ENCODE measurements at regions not wholly inside any gene's neighbourhood (a gene's known extent, or its start where the extent isn't known, plus 50 kb on each side); places are given as distances from the start of the nearest gene placed in this dataset.

- no peak for DNase-seq
Observed at GRCh38 chr3:150215616-150216015, 192.5 kb upstream of the TSC22D2 start.

- no peak for DNase-seq
Observed at GRCh38 chr3:150213577-150213976, 194.5 kb upstream of the TSC22D2 start.

- DNase-seq: no peak
Observed at GRCh38 chr3:150210461-150211110, 197.5 kb upstream of the TSC22D2 start.

DNA sequence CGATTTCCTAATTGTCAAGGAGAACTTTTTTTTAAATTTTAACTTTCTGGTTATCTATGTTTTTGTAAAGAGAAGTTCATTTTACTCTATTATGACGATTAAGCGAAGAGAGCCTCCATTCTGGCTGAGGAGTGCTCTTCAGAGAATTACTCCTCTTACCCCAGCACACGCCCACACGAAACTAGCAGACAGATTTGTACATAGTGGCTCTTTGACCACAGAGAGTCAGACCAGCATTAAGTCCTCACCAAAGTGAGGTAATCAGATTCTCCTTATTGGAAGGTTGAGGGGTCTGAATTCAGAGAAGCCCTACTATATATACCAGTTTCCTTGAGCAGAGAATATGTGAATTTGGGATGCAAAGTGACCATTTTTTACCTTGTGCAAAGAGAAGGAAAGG, 204.8 kb upstream of the TSC22D2 start:
- DNase-seq: no peak

DNA sequence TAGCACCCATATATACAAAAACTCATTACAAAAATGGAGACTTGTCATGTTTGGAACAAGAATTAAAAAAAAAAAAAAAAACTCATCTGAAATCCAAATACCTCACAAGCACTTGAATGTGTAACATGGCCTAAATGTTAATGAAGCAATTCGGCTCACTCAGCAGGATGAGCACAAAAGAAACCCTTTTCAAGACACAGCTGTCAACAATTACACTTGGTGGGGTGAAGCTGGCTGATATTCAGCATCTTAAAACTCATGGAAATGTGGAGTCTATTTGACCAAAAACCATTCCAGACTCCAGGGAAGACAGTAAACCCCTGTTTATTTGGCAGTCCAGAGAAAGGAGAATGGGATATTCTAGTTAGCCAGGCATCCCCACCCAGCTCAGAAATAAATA, 205.4 kb upstream of the TSC22D2 start:
- DNase-seq: peak in 1 of 2 donors; percentile 26

- DNase-seq: no peak
Observed at GRCh38 chr3:150194957-150195356, 213.1 kb upstream of the TSC22D2 start.

DNA sequence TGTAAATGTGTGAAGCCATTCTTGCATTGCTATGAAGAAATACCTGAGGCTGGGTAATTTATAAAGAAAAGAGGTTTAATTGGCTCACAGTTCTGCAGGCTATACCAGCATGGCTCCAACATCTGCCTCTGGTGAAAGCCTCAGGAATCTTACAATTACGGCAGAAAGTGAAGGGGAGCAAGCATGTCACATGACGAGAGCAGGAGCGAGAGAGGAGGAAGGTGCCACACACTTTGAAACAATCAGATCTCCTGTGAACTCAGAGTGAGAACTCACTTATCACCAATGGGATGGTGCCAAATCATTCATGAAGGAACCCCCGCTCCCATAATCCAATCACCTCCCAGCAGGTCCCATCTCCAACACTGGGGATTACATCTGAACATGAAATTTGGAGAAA, 213.6 kb upstream of the TSC22D2 start:
- no peak for DNase-seq

GRCh38 chr3:150184426-150185071, 213.9 kb upstream of the PFN2 start:
- no peak for DNase-seq

GRCh38 chr3:150183678-150184425, 213.2 kb upstream of the PFN2 start:
- DNase-seq: peak; percentile 76 to 89

DNA sequence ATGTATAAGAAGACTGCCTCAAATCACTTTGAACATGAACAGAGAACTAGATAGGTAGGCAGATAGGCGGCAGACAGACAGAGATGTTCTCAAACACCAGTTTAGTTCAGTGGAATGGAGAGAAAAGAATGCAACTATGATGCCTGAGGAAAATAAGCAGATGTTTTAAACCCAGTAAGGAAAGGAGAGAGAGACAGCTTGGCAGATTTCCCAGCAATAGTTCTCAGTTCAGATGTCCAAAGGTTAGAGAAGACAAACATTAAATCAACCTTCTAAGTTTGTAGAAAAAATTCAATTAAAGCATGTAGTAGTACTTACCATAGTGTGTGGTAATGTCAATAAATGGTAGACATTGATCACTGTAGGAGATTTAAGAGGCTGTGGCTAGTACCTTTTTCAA, 209.6 kb upstream of the PFN2 start:
- no peak for DNase-seq

GRCh38 chr3:150179330-150179729, 208.6 kb upstream of the PFN2 start:
- DNase-seq: no peak

DNA sequence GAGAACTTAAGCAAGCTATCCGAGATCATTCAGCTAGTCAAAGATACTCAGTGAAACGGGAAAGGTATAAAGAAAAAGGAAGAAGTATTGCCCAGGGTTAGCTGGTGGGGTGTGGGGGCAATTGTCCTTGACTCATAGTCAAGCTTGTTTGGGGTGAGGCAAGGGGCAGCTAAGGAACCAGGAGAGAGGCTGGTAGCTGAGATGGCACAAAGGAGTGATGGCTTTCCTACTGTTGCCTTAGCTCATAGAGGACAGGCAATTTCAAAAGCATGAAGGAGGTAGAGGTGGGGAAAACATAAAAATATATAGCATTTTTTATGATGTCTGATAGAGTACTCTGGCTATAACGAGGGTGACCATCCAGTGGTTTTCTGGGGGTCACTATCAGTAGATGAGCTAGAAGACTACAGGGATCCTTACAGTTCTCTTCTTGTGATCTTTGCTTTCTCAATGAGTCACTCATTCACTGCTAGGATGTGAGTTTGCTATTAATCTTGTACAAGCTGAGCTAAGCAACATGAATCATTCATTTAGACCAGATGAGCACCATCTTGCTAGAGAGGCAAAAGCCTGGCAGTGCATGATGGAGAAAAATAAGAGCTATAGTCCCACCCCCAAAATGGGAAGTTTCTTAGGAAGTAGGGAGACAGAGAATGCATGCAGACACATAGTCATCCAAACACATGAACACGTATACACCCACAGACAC, 207.1 kb upstream of the PFN2 start:
- no peak for DNase-seq

GRCh38 chr3:150174179-150174578, 203.5 kb upstream of the PFN2 start:
- DNase-seq: no peak

DNA sequence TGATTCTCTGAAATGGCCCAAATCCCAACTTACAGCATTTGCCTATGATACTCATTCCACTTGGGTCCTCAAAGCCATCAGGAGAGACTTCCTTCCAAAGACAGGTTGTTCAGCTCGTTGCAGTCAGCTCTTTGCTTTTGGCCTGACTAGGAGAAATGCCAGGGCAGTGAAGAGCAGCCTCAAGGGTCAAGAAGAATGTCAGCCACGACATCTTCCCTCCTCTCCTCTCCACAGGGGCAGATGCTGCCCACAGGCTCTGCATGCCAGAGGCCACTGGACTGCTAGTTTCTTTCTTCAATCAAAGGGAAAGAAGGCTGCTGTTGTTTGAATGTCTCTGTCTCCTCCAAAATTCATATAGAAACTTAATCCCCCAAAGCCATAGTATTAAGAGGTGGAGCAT, 201.7 kb upstream of the PFN2 start:
- no peak for DNase-seq

- DNase-seq: peak; percentile 87 to 88
Observed at GRCh38 chr3:150170852-150171520, 200.3 kb upstream of the PFN2 start.

DNA sequence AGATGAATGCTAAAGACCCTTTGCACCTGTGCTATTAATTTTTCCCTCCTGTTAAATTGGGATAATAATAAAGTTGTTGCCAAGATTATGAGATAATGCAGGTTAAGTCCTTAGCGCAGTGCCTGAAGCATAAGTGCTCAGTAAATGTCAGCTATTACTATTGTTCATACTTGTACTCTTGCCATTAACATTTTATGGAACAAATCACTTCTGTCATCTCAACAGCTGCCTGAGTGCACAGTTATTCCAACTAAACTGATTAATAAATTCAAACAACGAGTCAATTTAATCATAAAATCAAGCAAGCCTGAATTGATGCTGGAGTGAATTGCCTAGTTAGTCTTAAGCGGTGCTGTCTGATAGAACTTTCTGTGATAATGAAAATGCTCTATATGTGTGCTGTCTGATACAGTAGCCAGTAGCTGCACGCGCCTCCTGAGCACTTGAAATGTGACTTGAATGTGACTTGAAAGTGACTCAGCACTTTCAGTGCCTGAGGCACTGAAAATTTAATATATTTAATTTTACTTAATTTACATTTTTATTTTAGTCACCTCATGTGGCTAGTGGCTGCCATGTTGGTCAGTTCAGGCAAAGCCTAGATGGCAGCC, 198.7 kb upstream of the PFN2 start:
- DNase-seq: no peak

DNA sequence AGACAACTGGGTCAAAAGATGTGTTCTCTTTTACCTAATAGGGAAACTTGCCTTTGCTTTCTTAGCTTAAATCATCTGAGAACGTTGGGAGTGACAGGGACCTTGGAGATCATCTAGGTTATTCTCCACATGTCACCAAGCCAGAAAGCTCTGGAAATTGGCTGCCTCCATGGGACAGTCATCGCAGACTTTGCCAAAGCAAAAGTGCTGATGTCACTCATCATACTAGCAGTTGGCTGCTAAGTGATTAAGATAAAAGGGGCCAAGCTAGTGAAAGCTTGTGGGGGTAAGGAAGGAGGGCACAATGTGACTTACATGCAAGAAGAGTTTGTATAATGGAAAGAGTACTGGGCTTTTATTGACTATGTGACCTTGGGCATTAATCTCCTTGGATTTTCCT, 198.0 kb upstream of the PFN2 start:
- peak in 1 of 2 donors; percentile 34 for DNase-seq

DNA sequence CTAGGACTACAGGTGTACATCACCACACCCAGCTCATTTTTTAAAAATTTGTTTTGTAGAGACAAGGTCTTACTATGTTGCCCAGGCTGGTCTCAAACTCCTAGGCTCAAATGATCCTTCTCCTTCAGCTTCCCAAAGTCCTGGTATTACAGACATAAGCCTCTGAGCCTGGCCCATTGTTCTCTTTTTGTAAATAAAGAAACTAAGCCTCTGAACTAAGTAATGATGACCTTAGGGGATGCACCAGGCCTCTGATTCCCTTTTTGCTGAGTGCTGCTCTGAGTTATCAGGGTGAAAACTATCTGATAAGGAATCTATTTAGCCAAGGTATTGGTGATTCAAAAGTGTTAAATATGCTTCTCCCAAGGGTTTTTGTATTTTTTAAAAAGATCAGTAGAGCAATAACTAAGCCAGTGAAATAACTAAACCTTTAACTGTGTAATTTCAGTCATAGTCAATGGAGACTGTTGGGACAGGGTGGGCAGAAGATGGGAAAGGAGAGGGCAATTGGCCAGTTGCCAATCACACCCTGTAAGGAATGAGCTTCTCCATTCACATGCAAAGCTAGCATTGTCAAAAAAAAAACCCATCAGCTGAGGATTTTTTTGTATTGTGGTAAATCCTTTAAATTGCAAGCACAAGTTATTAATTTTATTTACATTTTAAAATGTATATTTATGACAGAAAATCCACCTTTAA, 194.8 kb upstream of the PFN2 start:
- DNase-seq: no peak

- DNase-seq: no peak
Observed at GRCh38 chr3:150161011-150161410, 190.3 kb upstream of the PFN2 start.

DNA sequence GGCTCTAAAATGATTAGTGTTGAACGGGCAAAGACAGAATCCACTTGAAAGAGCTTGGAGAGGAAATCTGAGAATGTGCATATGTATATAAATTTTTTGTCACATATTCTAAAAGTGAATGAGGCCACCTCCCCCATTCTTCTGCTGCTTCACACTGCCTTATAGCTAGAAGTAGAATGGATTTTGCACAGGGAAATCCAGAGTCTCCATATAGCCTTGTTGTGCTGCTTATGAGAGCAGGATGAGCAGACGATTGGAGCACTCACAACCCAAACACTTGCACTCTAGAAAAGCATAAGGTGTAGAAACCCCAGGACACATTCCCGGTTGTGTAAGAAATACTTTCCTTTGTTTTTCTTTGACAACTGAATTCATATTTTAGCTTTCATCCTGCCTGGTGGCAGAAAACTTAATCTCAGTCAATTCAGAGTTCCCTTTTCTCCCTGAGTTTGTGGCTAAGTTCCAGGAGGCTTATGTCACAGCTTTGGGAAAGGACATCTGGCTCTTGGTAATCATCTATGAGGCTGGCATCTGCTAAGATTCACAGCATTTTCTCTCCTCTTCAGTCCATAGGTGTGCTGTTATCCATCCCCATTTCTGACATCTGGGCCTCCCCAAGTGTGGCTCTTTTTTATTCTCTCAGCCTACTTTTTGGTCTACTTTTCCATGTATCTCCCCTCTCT, 188.4 kb upstream of the PFN2 start:
- DNase-seq: peak in 1 of 2 donors; percentile 15

GRCh38 chr3:150152567-150152966, 181.9 kb upstream of the PFN2 start:
- no peak for DNase-seq
